22Rv1 (cell line): ENCODE measurements at regions not wholly inside any gene's neighbourhood (a gene's known extent, or its start where the extent isn't known, plus 50 kb on each side); places are given as distances from the start of the nearest gene placed in this dataset.

Source experiments
- CTCF ChIP-seq: fragments of 450-650 bp; IDR thresholded peaks from 2 replicates; pipeline ENCODE4 v1.5.1; 2017; ENCODE audit warnings: mild to moderate bottlenecking
- ZFX ChIP-seq: fragments of 450-650 bp; IDR thresholded peaks from 2 replicates; pipeline ENCODE4 v1.6.1; 2017; ENCODE audit warnings: antibody characterized with exemption, borderline replicate concordance

GRCh38 chr6:119499797-119500196 is 150.2 kb upstream of the MAN1A1 start:
- no peak for TF ChIP-seq CTCF
- no peak for TF ChIP-seq ZFX
